ENCODE measurements at regions not wholly inside any gene's neighbourhood (a gene's known extent, or its start where the extent isn't known, plus 50 kb on each side); places are given as distances from the start of the nearest gene placed in this dataset.

GRCh38 chr9:81395676-81396054, 293.7 kb downstream of the TLE1 start:
- FAIRE-seq (no peak), DNase-seq (ENCODE audit: insufficient read length, low spot score) (no peak)

- no peak for FAIRE-seq
- DNase-seq (ENCODE audit: insufficient read length, low spot score), result no peak
These were observed 294.3 kb downstream of the TLE1 start for GRCh38 chr9:81394881-81395675.

- no peak for FAIRE-seq
- DNase-seq (ENCODE audit: insufficient read length, low spot score), result no peak
These were observed 295.1 kb downstream of the TLE1 start for GRCh38 chr9:81393985-81394811.

GRCh38 chr9:81391457-81391825, 297.9 kb downstream of the TLE1 start:
- no peak for FAIRE-seq
- DNase-seq (ENCODE audit: insufficient read length, low spot score), result no peak

GRCh38 chr9:81390792-81391456, 298.4 kb downstream of the TLE1 start:
- no peak for DNase-seq (ENCODE audit: insufficient read length, low spot score)
- FAIRE-seq, result no peak

GRCh38 chr9:81389569-81389993, 299.8 kb downstream of the TLE1 start:
- DNase-seq (ENCODE audit: insufficient read length, low spot score), result no peak
- FAIRE-seq, result no peak

- no peak for FAIRE-seq
- DNase-seq (ENCODE audit: insufficient read length, low spot score), result no peak
These were observed 300.5 kb downstream of the TLE1 start for GRCh38 chr9:81388831-81389230.

- no peak for FAIRE-seq
- DNase-seq (ENCODE audit: insufficient read length, low spot score), result no peak
These were observed 301.8 kb downstream of the TLE1 start for GRCh38 chr9:81387360-81388106.

- DNase-seq (ENCODE audit: insufficient read length, low spot score) (no peak), FAIRE-seq (no peak)
These were observed 304.4 kb downstream of the TLE1 start for GRCh38 chr9:81384911-81385310.

GRCh38 chr9:81382281-81382680, 307.1 kb downstream of the TLE1 start:
- DNase-seq (ENCODE audit: insufficient read length, low spot score) (no peak), FAIRE-seq (no peak)

- no peak for FAIRE-seq
These were observed 307.7 kb downstream of the TLE1 start for GRCh38 chr9:81381694-81382093.

GRCh38 chr9:81380504-81381359, 308.6 kb downstream of the TLE1 start:
- DNase-seq (ENCODE audit: insufficient read length, low spot score), result no peak

More at GRCh38 chr9:81381694-81382093, 307.7 kb downstream of the TLE1 start:
- DNase-seq (ENCODE audit: insufficient read length, low spot score), result no peak

GRCh38 chr9:81379655-81380054, 309.7 kb downstream of the TLE1 start:
- FAIRE-seq (no peak), DNase-seq (ENCODE audit: insufficient read length, low spot score) (no peak)

More at GRCh38 chr9:81380504-81381359, 308.6 kb downstream of the TLE1 start:
- no peak for FAIRE-seq

- FAIRE-seq, result no peak
- no peak for DNase-seq (ENCODE audit: insufficient read length, low spot score)
These were observed 311.4 kb downstream of the TLE1 start for GRCh38 chr9:81377921-81378320.

GRCh38 chr9:81377320-81377719, 312.0 kb downstream of the TLE1 start:
- DNase-seq (ENCODE audit: insufficient read length, low spot score) (no peak), FAIRE-seq (no peak)

- DNase-seq (ENCODE audit: insufficient read length, low spot score) (no peak), FAIRE-seq (no peak)
These were observed 313.9 kb downstream of the TLE1 start for GRCh38 chr9:81375187-81376100.

GRCh38 chr9:81374459-81375186, 314.7 kb downstream of the TLE1 start:
- DNase-seq (ENCODE audit: insufficient read length, low spot score), result no peak
- no peak for FAIRE-seq

- FAIRE-seq, result no peak
These were observed 316.1 kb downstream of the TLE1 start for GRCh38 chr9:81373294-81373693.

More at GRCh38 chr9:81373294-81373693, 316.1 kb downstream of the TLE1 start:
- no peak for DNase-seq (ENCODE audit: insufficient read length, low spot score)
